Prostate gland (tissue), 1 donor: ENCODE measurements at regions not wholly inside any gene's neighbourhood (a gene's known extent, or its start where the extent isn't known, plus 50 kb on each side); places are given as distances from the start of the nearest gene placed in this dataset.

ENCODE experiments used
- POLR2A ChIP-seq: fragments of 450-650 bp; IDR thresholded peaks from one replicate; pipeline ENCODE4 v1.6.1; 2016; ENCODE audit warnings: antibody characterized with exemption, mild to moderate bottlenecking
- POLR2AphosphoS5 ChIP-seq: sonication (generic); formaldehyde crosslinking; IDR thresholded peaks from one replicate; pipeline ENCODE4 v1.6.1; 2017; ENCODE audit warnings: antibody characterized with exemption

GRCh38 chr10:29870522-29871044, 188.8 kb downstream of the JCAD start:
- TF ChIP-seq POLR2A (no peak), POLR2AphosphoS5 (no peak)
